ENCODE measurements at regions not wholly inside any gene's neighbourhood (a gene's known extent, or its start where the extent isn't known, plus 50 kb on each side); places are given as distances from the start of the nearest gene placed in this dataset.

GRCh38 chr13:34640993-34641330 lies 301.1 kb upstream of the NBEA start:
- DNase-seq = no peak

- DNase-seq = no peak
Measured at GRCh38 chr13:34647379-34648150, 294.5 kb upstream of the NBEA start.

DNA sequence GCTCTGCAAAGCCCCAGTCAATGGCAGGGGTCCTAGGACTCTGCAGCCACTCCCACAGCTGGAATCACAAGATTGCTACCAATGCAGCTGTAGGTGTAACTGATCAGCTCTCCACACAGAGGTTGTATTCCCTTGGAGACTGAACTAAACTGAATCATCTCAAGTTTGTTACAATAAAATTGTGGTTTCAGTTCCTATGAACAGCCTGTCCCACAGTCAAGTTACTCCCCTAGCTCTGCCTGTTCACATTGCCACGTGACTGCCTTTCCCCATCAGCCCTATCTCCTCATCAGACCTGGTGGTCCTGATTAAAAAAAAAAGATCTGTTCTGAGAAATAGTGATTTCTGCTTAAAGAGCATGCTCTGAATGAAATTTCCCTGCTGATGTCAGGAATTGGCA lies 287.9 kb upstream of the NBEA start:
- no peak for DNase-seq

- DNase-seq = no peak
Measured at GRCh38 chr13:34654647-34655046, 287.4 kb upstream of the NBEA start.

DNA sequence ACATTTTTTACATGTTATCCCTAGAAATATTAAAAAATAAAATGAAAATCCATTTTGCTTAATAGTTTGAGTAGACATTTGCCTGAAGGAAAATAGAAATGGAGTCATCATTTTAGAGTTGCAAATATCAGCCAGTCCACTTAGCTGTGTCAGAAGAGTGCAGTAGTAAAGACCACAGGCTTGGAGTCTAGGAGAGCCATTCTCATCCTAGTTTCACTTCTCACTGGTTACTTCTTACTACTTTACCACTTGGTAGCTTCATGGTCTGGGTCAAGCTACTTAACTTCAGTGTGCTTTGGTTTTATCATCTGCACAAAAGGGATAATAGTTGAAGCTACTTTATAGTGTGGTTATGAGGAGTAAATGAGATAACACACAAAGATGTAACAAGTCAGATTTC lies 286.5 kb upstream of the NBEA start:
- DNase-seq = no peak

DNA sequence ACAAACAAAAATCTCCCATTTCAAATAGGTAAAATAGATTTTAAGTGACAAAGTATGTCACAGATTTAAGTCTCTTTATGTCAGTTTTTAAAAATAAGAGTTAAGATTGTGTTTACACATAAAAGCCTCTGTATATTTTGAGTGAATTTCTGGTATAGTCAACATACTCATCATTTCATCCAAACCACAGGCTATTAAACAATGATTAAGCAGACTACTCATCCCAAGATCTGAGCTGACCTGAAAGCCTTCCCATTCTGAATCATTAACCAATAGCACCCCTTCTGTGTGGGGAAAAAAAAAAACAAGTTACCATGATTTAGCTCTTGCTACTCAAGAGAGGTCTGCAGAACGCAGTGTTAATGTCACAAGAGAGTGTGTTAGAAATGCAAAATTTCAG lies 284.4 kb upstream of the NBEA start:
- no peak for DNase-seq

DNA sequence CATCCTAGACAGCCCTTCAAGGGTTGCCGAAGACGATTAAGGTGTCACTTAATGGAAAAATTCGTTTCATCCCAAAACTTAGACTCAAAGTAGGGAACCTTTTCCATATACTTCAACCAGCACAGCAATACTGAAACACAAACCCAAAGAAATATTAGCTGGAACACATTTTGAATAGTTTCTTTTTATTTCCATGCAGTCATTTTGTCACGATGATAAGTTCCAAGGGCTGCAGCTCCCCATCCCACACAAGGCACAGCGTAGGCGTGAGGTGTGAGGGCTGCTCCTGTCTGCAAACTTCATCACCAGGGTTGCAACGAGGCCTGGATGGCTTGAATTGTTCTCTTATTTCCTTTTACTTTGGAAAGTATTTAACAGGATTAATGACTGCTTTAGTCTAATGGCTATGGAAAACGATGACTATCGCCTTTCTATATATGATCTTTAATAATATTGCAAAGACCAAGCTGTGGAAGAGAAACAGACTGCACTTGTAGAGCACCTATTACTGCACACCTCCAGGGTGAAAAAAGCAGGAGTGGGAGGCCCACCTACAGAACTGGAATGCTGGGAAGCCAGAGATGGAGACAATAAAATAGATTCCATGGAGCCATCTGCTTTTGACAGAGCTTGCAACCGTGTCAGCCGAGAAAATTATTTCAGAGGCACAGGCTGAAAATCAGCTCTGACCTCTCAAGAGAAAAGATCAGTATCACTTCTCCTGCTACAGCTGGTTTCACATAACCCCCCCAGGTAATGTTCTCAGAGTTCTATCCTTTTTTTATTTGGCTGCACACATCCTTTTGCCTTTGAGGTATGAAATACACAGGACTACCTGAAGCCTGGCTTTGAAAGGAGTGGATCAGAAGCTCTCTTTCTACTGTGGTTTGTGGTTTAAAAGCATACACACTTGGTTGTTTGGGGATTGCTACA lies 274.5 kb upstream of the NBEA start:
- no peak for DNase-seq

- no peak for DNase-seq
Measured at GRCh38 chr13:34671137-34671536, 270.9 kb upstream of the NBEA start.

DNA sequence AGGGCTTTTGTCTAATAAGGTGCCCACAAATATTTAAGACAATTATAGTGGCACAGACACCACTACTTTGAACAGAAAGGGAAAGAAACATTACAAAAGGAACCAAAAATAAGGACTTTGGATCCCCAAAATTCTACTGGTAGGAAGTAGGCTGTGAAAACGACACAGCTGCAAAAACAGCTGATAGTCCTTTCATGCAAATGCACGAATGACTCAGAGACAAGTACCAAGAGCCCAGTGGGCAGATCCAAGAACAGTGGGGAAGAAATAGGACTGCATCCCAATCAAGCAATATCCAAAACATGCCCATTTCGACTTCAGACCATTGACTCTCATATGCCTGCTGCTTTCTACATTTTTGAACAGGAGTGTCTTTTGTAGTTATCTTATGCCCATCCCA lies 269.4 kb upstream of the NBEA start:
- no peak for DNase-seq

- no peak for DNase-seq
Measured at GRCh38 chr13:34675626-34676025, 266.4 kb upstream of the NBEA start.

- DNase-seq = no peak
Measured at GRCh38 chr13:34678154-34678553, 263.9 kb upstream of the NBEA start.

- no peak for DNase-seq
Measured at GRCh38 chr13:34681405-34681955, 260.6 kb upstream of the NBEA start.

- no peak for DNase-seq
Measured at GRCh38 chr13:34695063-34695462, 247.0 kb upstream of the NBEA start.

GRCh38 chr13:34696296-34696695 lies 245.8 kb upstream of the NBEA start:
- DNase-seq = no peak

DNA sequence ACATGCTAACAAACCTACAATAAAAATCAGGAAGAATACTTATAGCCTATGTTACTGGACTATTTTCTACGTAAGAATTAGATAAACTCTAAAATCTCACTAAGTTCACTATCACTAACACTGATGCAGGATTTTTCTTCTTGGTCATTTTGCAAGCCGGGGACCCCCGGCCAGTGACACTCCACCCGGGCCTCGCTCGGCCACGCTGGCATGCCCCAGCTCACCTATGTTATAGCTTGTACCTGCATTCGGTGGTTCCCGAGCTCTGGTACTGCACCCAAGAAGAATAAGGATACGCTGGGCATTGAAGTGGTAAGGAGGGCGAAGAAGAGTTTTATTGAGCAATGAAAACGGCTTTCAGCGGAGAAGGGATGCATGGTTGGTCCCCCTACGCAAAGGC lies 245.3 kb upstream of the NBEA start:
- no peak for DNase-seq

DNA sequence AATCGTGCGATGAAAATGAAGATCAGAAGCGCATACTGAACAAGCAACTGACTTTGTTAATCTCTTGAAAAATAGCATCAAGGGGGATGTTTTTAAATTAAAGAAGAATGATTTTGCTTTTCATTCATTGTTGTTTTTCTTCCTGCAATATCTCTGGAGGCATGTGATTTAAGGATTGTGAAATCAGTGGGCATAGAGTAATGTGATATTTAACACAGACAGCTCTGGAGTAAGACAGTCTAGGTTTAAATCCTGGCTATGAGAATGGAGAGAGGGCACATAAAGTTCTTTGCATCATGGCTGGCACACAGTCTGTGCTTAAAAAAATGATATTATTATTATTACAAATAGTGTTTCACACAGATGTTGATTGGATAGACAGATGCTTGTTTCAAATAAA lies 243.1 kb upstream of the NBEA start:
- no peak for DNase-seq

- no peak for DNase-seq
Measured at GRCh38 chr13:34700155-34700554, 241.9 kb upstream of the NBEA start.

DNA sequence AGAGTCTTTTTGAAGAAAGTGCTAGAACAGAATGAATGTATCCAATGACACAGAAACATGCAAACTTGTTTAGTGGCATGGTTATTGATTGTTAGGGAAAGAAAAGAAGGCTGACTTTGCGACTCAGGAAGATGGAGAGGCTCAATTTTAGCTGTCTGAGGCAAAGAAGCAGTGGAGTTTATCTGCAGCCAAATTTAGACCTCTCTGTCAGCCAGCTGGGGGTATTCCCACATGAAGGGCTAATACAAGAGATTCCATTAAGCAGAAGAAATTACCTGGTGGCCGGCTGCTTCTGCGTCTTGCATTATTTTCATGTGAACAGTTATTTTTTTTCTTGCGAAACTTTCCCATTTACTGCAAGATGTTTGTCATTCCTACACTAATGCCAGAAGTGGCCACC lies 240.2 kb upstream of the NBEA start:
- no peak for DNase-seq

DNA sequence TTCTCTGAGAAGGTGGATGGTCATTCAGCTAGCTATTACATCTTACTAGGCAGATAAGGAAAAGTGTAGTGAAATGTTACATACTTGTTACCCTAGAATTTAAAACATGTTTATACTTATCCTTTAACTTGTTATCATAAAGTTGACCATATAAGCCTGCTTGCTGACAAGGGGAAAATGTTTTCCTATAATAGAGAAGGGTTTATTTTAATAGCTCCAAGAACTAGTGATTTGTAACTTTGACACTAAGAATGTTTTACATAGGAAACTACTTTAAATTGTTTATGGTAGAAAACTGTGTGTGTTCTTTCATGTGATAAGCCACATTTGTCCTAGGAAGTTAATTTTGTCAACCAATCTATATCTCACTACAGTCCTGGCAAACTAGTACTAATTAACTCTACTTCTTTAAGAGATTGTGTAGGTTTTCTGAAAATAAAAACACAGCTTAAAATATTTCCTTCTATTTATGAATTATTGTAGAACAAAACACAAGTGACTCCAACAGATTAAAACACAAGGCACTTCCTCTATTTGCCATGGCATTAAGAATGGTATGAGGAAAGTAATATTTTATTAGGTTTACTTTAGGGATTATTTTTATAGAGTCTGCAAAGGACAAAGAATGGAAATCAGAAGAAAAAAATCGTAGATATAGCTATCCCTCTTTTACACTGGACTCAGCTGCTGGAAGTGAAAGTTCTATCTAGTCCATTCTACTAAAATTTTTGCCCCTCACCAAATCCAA lies 233.3 kb upstream of the NBEA start:
- DNase-seq = no peak

GRCh38 chr13:34719060-34719875 lies 222.8 kb upstream of the NBEA start:
- no peak for DNase-seq

- DNase-seq = no peak
Measured at GRCh38 chr13:34720618-34721017, 221.5 kb upstream of the NBEA start.
